Fibroblast of the aortic adventitia (primary cell): ENCODE measurements at regions not wholly inside any gene's neighbourhood (a gene's known extent, or its start where the extent isn't known, plus 50 kb on each side); places are given as distances from the start of the nearest gene placed in this dataset.

Source experiments
- DNase-seq: peaks from one replicate; pipeline ENCODE4 v3.0.0-alpha.2; 2010; ENCODE audit warnings: low read depth
- H3K4me3 ChIP-seq: 2 replicates; pipeline ENCODE4 v1.5.1; 2011; ENCODE audit warnings: low read depth, mild to moderate bottlenecking, control low read depth, low read length, moderate library complexity
- CTCF ChIP-seq: IDR thresholded peaks from 2 replicates; pipeline ENCODE4 v1.5.1; 2011; ENCODE audit warnings: mild to moderate bottlenecking, low read length, control low read depth, inconsistent platforms; ENCODE audit not compliant: insufficient read depth

GRCh38 chr18:54086046-54086802 lies 138.2 kb downstream of the MBD2 start:
- TF ChIP-seq CTCF: no peak
- H3K4me3 ChIP-seq: no peak overlapping the region

GRCh38 chr18:54080858-54081257 lies 143.6 kb downstream of the MBD2 start:
- no peak for DNase-seq
- no peak for TF ChIP-seq CTCF
- H3K4me3 ChIP-seq: no peak overlapping the region

More at GRCh38 chr18:54086046-54086802, 138.2 kb downstream of the MBD2 start:
- DNase-seq: no peak

- no peak for DNase-seq
- no peak for TF ChIP-seq CTCF
- no peak overlapping the region for H3K4me3 ChIP-seq
Observed at GRCh38 chr18:54076166-54076565, 148.3 kb downstream of the MBD2 start.

- no peak for DNase-seq
- TF ChIP-seq CTCF: no peak
- no peak overlapping the region for H3K4me3 ChIP-seq
Observed at GRCh38 chr18:54075689-54076088, 148.8 kb downstream of the MBD2 start.

GRCh38 chr18:54069729-54070128 lies 154.7 kb downstream of the MBD2 start:
- no peak for DNase-seq
- no peak overlapping the region for H3K4me3 ChIP-seq
- no peak for TF ChIP-seq CTCF

GRCh38 chr18:54060343-54061005 lies 164.0 kb downstream of the MBD2 start:
- no peak for DNase-seq
- H3K4me3 ChIP-seq: no peak overlapping the region
- no peak for TF ChIP-seq CTCF
